Ishikawa (cell line): ENCODE measurements at regions not wholly inside any gene's neighbourhood (a gene's known extent, or its start where the extent isn't known, plus 50 kb on each side); places are given as distances from the start of the nearest gene placed in this dataset.

Experiments
- CEBPB ChIP-seq: IDR thresholded peaks from 2 replicates; pipeline ENCODE4 v1.6.1; 2012
- CREB1 ChIP-seq: IDR thresholded peaks from 2 replicates; pipeline ENCODE4 v1.6.1; 2012; ENCODE audit warnings: low read depth
- EGR1 ChIP-seq: IDR thresholded peaks from 2 replicates; pipeline ENCODE4 v1.6.1; 2012
- EP300 ChIP-seq: IDR thresholded peaks from 2 replicates; pipeline ENCODE4 v1.6.1; 2012; ENCODE audit warnings: borderline replicate concordance
- FOXM1 ChIP-seq: IDR thresholded peaks from 2 replicates; pipeline ENCODE4 v1.6.1; 2012; ENCODE audit warnings: low read depth, borderline replicate concordance
- NFIC ChIP-seq: IDR thresholded peaks from 2 replicates; pipeline ENCODE4 v1.6.1; 2012
- RAD21 ChIP-seq: IDR thresholded peaks from 2 replicates; pipeline ENCODE4 v1.6.1; 2012; ENCODE audit warnings: low read depth
- TAF1 ChIP-seq: IDR thresholded peaks from 2 replicates; pipeline ENCODE4 v1.6.1; 2012; ENCODE audit warnings: low read depth, mild to moderate bottlenecking
- YY1 ChIP-seq: IDR thresholded peaks from 2 replicates; pipeline ENCODE4 v1.6.1; 2012; ENCODE audit warnings: low read depth
- ZBTB7A ChIP-seq: IDR thresholded peaks from 2 replicates; pipeline ENCODE4 v1.6.1; 2012; ENCODE audit warnings: low read depth
- TF ChIP-seq, protein P1 (sequence below): IDR thresholded peaks from 2 replicates; pipeline ENCODE4 v1.6.1; 2012
- TF ChIP-seq, protein P2 (sequence below): IDR thresholded peaks from 2 replicates; pipeline ENCODE4 v1.6.1; 2012; ENCODE audit warnings: low read depth, mild to moderate bottlenecking
- TF ChIP-seq, protein P3 (sequence below): IDR thresholded peaks from 2 replicates; pipeline ENCODE4 v1.6.1; 2012

DNA sequence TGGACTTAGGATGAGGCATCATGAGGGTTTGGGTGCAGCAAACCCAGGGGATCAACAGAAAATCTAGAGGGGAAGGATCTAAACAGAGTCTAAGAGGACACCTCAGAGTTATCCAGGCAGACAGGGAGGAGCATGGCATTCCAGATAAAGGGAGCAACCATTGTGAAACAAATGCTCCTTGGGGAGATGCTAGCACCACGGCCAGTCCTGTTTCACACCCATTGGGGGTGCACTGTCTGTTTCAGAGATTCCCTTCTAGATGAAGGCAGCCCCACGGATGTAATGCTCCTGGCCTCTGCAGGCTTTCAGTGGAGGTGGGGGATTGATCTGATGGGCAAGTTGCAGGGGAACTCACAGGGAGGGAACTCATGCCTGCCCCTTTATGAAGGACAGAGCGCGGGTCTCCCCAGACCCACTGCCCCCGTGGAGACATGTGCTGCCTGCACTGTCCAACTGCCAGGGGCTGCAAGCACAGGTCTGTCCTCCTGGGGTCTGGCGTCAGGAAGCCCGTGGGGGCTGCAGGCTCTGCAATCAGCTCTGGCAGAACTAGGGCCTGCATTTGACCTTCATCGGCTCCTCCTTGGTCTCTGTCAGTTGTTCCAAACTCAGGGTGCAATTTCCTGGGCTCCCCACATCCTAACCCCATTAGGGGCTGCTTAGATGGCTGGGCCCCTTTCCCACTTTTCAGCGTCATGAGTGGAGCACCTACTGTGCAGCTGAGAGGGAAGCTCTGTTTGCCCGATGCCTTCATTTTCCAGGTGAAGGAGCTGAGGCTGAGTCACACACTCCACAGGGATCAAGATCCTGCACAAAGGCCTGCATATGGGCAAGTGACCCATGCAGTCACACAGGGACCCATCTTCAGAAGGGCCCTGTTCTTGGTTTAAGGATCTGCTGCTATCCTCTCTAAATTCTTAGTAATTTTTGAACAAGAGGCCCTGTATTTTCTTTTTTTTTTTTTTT lies 163.4 kb downstream of the ARL4C start:
- TF ChIP-seq TAF1, result no peak
- no peak for TF ChIP-seq CREB1
- no peak for TF ChIP-seq CEBPB
- no peak for TF ChIP-seq EGR1
- TF ChIP-seq, protein P1, sequence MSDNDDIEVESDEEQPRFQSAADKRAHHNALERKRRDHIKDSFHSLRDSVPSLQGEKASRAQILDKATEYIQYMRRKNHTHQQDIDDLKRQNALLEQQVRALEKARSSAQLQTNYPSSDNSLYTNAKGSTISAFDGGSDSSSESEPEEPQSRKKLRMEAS, result no peak
- TF ChIP-seq EP300, result no peak
- no peak for TF ChIP-seq FOXM1
- no peak for TF ChIP-seq YY1
- TF ChIP-seq RAD21, result no peak
- TF ChIP-seq ZBTB7A, result no peak
- TF ChIP-seq, protein P2, sequence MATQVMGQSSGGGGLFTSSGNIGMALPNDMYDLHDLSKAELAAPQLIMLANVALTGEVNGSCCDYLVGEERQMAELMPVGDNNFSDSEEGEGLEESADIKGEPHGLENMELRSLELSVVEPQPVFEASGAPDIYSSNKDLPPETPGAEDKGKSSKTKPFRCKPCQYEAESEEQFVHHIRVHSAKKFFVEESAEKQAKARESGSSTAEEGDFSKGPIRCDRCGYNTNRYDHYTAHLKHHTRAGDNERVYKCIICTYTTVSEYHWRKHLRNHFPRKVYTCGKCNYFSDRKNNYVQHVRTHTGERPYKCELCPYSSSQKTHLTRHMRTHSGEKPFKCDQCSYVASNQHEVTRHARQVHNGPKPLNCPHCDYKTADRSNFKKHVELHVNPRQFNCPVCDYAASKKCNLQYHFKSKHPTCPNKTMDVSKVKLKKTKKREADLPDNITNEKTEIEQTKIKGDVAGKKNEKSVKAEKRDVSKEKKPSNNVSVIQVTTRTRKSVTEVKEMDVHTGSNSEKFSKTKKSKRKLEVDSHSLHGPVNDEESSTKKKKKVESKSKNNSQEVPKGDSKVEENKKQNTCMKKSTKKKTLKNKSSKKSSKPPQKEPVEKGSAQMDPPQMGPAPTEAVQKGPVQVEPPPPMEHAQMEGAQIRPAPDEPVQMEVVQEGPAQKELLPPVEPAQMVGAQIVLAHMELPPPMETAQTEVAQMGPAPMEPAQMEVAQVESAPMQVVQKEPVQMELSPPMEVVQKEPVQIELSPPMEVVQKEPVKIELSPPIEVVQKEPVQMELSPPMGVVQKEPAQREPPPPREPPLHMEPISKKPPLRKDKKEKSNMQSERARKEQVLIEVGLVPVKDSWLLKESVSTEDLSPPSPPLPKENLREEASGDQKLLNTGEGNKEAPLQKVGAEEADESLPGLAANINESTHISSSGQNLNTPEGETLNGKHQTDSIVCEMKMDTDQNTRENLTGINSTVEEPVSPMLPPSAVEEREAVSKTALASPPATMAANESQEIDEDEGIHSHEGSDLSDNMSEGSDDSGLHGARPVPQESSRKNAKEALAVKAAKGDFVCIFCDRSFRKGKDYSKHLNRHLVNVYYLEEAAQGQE, result no peak
- TF ChIP-seq, protein P3, sequence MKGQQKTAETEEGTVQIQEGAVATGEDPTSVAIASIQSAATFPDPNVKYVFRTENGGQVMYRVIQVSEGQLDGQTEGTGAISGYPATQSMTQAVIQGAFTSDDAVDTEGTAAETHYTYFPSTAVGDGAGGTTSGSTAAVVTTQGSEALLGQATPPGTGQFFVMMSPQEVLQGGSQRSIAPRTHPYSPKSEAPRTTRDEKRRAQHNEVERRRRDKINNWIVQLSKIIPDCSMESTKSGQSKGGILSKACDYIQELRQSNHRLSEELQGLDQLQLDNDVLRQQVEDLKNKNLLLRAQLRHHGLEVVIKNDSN, result no peak
- TF ChIP-seq NFIC, result no peak
